Middle frontal gyrus (tissue), 1 donor: ENCODE measurements at regions not wholly inside any gene's neighbourhood (a gene's known extent, or its start where the extent isn't known, plus 50 kb on each side); places are given as distances from the start of the nearest gene placed in this dataset.
"Not testable (repeated sequence)": the region's sequence is repeated elsewhere in the genome, so short reads cannot be mapped to it uniquely, and the experiment has no call there.

Experiments used
- DNase-seq: peaks from one replicate; pipeline ENCODE4 v3.0.0-alpha.2; 2015; ENCODE audit warnings: low spot score; ENCODE audit errors: extremely low spot score

GRCh38 chr1:146287881-146288280, 59.1 kb upstream of the NOTCH2NLA start:
- not testable (repeated sequence) for DNase-seq

DNA sequence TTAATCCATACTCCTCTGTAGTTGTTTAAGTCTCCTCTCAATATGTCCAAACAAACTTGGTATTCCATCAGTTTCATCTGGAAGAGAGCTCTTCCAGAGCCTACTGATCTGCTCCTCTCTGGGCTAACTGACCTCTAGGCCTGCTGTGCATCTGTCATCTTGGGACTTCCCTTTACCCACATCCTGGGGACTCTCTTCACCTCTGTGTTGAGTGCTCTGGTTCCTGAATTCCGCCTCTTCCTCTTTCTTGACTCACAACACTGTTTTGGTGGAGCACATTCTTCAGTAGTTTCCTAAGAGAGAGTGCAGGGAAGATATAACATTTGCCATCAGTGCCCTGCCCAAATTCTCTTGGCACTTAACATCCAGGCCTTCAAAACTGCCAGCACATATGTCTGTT, 55.9 kb upstream of the NOTCH2NLA start:
- DNase-seq: not testable (repeated sequence)

GRCh38 chr1:146283527-146283880, 54.7 kb upstream of the NOTCH2NLA start:
- not testable (repeated sequence) for DNase-seq

DNA sequence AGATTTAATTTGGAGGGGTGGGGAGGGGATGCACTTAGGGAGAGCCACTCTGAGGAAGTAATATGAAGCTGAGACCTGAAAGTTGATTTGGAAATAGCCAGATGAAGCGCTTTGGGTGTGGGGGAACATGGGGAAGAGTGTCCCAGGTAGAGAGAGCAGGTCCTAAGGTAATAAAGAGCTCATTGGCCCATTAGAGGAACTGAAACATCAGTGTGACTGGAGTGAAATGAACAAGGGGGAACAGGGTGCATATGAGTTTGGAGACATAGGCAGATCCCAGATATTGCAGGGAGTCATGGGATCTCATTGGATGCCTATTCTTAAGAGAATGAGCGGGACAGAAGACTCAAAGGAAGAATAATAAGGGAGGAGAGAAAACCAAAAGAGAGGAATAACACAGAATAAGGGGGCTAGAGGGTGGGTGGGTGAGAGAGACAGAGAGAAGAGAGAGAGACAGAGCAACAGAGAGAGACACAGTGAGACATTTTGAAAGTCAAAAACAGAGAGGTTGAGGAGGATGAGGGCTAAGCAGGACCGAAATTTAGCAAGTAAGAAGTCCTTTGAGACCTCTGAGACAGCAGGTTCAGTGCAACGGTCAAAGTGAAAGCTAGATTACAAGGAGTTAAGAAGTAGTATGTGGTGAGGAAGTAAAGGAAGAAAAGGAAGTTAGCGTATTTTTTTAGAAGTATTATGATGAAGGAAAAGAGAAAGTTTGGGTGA, 54.1 kb upstream of the NOTCH2NLA start:
- DNase-seq: not testable (repeated sequence)

DNA sequence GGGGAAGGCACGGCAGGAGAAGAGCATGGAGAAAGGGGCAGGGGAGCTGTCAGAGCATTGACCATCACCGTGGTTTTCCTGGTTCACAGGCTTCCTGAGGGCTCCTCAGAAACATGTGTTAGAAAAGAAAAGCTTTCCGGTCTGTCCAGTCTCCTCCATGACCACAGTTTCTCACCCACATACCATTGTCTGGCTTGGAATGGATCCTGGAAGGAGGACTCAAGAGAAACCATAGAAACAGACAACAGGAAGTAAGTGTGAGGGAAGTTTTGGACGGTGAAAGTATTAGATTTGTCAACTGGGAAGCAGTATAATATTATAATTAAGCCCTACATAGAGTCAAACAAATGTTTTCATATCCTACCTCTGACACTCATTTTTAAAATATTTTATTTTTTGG, 52.7 kb upstream of the NOTCH2NLA start:
- not testable (repeated sequence) for DNase-seq

- DNase-seq: not testable (repeated sequence)
Observed at GRCh38 chr1:146278758-146279157, 49.9 kb upstream of the NOTCH2NLA start.
